SK-MEL-5 (cell line): ENCODE measurements at regions not wholly inside any gene's neighbourhood (a gene's known extent, or its start where the extent isn't known, plus 50 kb on each side); places are given as distances from the start of the nearest gene placed in this dataset.
"Not testable (repeated sequence)": the region's sequence is repeated elsewhere in the genome, so short reads cannot be mapped to it uniquely, and the experiment has no call there.

Experiments
- DNase-seq: peaks from one replicate; pipeline ENCODE4 v3.0.0-alpha.2; 2016; ENCODE audit warnings: low read depth, low spot score
- in situ Hi-C: cut with HindIII; loops from 2 replicates; pipeline ENCODE4 v1.10.0; 2016; ENCODE audit warnings: low sequenced_read_pairs, high pct_unique_total_duplicates, low pct_unique_long_range_greater_than_20kb

GRCh38 chr6:139473231-139473701 is 98.8 kb upstream of the CITED2 start:
- no peak for DNase-seq
- in situ Hi-C loops = no loop called here

DNA sequence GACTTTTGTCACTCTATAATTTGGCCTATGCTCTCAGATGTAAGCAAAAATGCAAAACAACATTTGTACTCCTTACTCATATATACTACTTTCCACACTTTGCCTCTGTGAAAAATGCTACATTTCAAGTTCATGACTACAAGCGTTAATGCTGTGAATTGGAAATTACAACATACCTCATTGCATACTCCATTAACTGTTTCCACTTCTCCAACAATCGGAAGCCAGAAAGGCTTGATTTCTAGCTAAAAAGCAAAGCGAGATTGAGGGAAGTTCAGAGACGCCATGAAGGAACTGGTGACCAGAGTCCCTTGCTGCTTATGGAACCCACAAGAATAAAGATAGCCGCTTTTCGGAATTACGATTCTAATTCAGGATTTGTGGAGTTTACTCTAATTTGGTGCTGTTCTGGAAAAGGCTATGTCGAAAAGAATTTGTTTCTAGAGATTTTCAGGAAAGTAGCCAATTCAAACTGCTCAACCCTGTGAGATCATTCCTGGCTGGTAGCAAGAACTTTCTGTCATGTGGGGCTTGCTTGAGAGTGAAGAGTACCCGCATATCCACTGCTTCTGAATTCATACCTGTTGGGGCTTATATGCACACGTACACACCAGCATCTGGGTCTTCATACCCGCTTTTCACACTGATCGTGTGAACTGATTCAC is 98.0 kb upstream of the CITED2 start:
- in situ Hi-C loops = no loop called here
- no peak for DNase-seq

GRCh38 chr6:139470997-139471396 is 96.5 kb upstream of the CITED2 start:
- in situ Hi-C loops = no loop called here
- DNase-seq = no peak

- DNase-seq = no peak
- in situ Hi-C loops = no loop called here
Measured at GRCh38 chr6:139468178-139468819, 93.9 kb upstream of the CITED2 start.

DNA sequence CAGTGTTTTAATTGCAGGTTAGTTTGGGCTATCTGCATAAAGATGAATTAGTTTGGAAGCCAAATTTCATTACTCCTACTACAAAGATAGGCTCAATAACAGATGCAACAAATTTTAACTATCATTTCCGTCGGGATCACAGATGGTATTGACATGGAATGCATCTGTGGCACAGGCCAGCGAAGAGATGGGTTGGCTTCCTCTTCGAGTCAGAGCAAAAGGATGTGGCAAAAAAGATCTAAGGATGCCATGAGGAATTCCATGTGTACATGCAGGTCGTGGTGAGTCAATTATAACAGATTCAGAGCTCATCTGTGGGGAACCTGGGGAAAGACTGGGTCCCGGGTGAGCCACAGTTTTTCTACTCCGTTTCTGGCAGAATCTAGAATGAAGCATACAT is 83.0 kb upstream of the CITED2 start:
- no peak for DNase-seq
- in situ Hi-C loops = no loop called here

DNA sequence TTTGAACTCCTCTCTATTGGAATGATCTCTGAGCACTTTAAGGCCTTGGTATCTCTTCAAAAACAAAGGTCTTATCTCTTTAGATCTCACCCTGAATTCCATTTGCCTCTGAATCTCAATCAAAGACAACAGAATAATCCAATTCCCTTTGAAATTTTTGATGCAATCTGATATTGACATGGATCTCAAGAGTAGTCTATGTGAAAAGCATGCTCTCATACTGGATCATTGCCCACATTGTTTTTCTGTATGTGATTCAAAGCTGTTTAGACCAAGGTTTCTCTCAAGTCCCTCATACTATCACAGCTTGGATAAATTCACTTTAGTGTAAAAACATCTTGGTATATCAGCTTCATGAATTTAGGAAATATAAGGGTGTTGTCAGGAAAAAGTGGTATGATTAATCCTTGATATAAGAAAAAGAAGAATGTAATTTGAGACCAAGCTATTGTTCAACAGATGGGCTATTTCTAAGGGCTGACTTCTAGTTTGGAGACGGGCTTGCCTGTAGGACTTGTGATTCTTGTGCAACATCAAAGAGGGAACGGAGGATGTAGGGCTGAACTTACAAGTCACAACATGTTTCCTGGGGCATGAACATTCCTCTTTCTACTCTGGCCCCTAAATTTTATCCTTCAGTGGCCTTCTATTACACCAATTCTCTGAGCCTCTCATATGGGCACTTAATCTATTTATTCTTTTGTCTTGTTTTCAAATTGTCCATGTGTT is 77.9 kb upstream of the CITED2 start:
- no peak for DNase-seq
- in situ Hi-C loops = no loop called here

- in situ Hi-C loops = no loop called here
- no peak for DNase-seq
Measured at GRCh38 chr6:139449611-139450000, 75.2 kb upstream of the CITED2 start.

DNA sequence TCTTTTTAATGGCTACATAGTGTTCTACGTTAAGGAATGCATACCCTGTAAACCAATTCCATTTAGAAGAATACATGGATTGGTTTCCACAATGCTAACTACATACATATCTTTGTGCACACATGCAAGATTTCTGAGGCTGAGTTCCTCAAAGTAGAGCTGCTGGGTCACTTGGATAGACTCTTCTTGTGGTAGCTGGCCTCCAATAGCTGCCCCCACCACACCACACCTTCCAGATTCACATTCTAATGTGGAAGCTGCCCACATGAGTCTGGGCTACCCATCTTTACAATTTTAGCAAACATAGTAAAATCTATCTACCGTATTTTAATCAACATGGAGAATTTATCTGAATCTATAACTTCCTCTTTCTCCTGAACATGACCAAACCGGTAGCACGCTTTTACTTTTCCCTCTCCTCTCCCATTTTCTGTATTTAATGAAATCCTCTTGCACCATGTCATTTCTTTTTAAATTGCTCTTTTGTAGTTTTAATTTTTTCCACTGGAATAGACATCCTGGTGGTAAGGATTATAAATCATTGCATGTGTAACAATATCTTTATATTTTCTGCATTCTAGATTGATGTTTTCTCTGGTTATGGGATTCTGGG is 74.7 kb upstream of the CITED2 start:
- in situ Hi-C loops = no loop called here
- DNase-seq = no peak

- DNase-seq = no peak
- in situ Hi-C loops = no loop called here
Measured at GRCh38 chr6:139448051-139448649, 73.7 kb upstream of the CITED2 start.

- in situ Hi-C loops = no loop called here
- no peak for DNase-seq
Measured at GRCh38 chr6:139447656-139447975, 73.2 kb upstream of the CITED2 start.

- in situ Hi-C loops = no loop called here
Measured at GRCh38 chr6:139446768-139447655, 72.6 kb upstream of the CITED2 start.

GRCh38 chr6:139446138-139446715 is 71.8 kb upstream of the CITED2 start:
- DNase-seq = no peak
- in situ Hi-C loops = no loop called here

More at GRCh38 chr6:139446768-139447655, 72.6 kb upstream of the CITED2 start:
- DNase-seq = no peak

- DNase-seq, in situ Hi-C loops: not testable (repeated sequence)
Measured at GRCh38 chr6:139444273-139444787, 69.9 kb upstream of the CITED2 start.

GRCh38 chr6:139443231-139444112 is 69.0 kb upstream of the CITED2 start:
- in situ Hi-C loops = no loop called here
- no peak for DNase-seq

DNA sequence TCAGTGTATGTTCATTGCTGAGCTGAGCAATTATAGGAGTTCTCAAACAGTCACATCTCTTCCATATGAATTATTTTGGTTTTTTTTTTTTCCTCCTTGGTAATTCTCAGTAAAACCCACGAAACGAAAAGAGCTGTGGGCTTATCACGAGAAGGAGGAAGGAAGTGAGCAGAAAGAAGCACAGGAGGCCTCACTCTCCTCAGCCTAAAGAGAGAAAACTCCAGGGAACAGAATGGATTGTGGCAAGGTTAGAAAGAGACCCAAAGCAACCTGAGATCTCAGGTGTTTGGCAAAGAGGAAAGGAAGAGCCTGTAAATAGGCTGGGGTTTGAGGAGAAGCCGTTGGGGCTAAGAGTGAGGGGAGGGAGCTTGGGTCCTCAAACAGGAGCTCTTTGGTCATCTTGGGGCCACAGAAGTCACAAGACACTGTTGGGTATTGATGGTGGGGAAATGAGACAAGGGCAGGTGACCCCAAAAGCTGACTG is 67.8 kb upstream of the CITED2 start:
- in situ Hi-C loops = no loop called here
- DNase-seq = no peak

GRCh38 chr6:139439349-139439748 is 64.9 kb upstream of the CITED2 start:
- DNase-seq = no peak
- in situ Hi-C loops = no loop called here
